Peyer's patch (tissue), 4 donors: ENCODE measurements at regions not wholly inside any gene's neighbourhood (a gene's known extent, or its start where the extent isn't known, plus 50 kb on each side); places are given as distances from the start of the nearest gene placed in this dataset.

Source experiments
- DNase-seq, 3 donors: peaks; one replicate each; pipeline ENCODE4 v3.0.0-alpha.2; 2017 to 2019
- H3K27ac ChIP-seq, 4 donors: fragments of 200-600 bp; sonication (generic); one replicate each; pipeline ENCODE4 v1.5.1; 2016 to 2019
- H3K27me3 ChIP-seq, 2 donors: fragments of 200-600 bp; sonication (generic); one replicate each; pipeline ENCODE4 v1.5.1; 2019
- H3K36me3 ChIP-seq, 3 donors: fragments of 200-600 bp; sonication (generic); one replicate each; pipeline ENCODE4 v1.5.1; 2016 to 2019
- H3K4me1 ChIP-seq, 4 donors: fragments of 200-600 bp; sonication (generic); one replicate each; pipeline ENCODE4 v1.5.1; 2016 to 2019
- H3K4me3 ChIP-seq, 4 donors: fragments of 200-600 bp; sonication (generic); 1 replicate in 3 of 4; 2 replicates in 1 of 4; pipeline ENCODE4 v1.5.1; 2016 to 2019; ENCODE audit warnings: mild to moderate bottlenecking in 1 of 4
- H3K9me3 ChIP-seq, 4 donors: fragments of 200-600 bp; sonication (generic); one replicate each; pipeline ENCODE4 v1.5.1; 2016 to 2019; ENCODE audit warnings: mild to moderate bottlenecking in 1 of 4
- POLR2A ChIP-seq, 2 donors: fragments of 450-650 bp; IDR thresholded peaks; one replicate each; pipeline ENCODE4 v1.5.1; 2017; ENCODE audit warnings: antibody characterized with exemption in 2 of 2, mild to moderate bottlenecking in 2 of 2, moderate library complexity in 2 of 2
- TF ChIP-seq, protein P1 (sequence below), 6 experiments: fragments of 450-650 bp in 4 of 6; fragments of 200-600 bp in 2 of 6; sonication (generic) in 1 of 6; IDR thresholded peaks; one replicate each; pipeline ENCODE4 v1.5.1; 2017 to 2019; ENCODE audit warnings: antibody characterized with exemption in 6 of 6, mild to moderate bottlenecking in 3 of 6, moderate library complexity in 1 of 6

DNA sequence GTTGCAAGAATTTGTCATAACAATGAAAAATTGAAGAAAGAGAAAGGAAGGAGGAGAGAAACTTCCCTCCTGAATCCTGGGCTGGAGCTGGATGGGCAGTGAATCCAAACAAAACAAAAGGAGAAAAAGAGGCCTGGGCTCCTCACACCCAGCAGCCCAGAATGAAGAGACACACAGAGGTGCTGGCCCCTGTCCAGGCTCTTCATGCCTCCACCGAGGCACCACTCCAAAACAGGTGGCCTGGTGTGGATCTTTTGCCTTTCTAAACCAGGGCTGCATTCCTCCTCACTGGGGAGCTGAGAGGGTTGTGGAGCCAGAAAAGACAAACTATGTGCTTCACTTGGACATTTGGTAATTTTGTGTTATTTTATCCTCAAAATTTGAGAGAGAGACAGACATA is 76.0 kb downstream of the FAM124B start:
- Histone ChIP-seq H3K9me3 (no peaks in the 10 kb centered on the region), H3K36me3 (no peaks in the 10 kb centered on the region), H3K4me1 (no peaks in the 10 kb centered on the region), H3K4me3 (no peak overlapping the region), H3K27me3 (no peaks in the 10 kb centered on the region), H3K27ac (no peak overlapping the region)
- DNase-seq, result no peak
- no peak for TF ChIP-seq POLR2A (IDR thresholded peaks at IDR 0.05)
- TF ChIP-seq, protein P1, sequence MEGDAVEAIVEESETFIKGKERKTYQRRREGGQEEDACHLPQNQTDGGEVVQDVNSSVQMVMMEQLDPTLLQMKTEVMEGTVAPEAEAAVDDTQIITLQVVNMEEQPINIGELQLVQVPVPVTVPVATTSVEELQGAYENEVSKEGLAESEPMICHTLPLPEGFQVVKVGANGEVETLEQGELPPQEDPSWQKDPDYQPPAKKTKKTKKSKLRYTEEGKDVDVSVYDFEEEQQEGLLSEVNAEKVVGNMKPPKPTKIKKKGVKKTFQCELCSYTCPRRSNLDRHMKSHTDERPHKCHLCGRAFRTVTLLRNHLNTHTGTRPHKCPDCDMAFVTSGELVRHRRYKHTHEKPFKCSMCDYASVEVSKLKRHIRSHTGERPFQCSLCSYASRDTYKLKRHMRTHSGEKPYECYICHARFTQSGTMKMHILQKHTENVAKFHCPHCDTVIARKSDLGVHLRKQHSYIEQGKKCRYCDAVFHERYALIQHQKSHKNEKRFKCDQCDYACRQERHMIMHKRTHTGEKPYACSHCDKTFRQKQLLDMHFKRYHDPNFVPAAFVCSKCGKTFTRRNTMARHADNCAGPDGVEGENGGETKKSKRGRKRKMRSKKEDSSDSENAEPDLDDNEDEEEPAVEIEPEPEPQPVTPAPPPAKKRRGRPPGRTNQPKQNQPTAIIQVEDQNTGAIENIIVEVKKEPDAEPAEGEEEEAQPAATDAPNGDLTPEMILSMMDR (IDR thresholded peaks at IDR 0.05), result no peak

DNA sequence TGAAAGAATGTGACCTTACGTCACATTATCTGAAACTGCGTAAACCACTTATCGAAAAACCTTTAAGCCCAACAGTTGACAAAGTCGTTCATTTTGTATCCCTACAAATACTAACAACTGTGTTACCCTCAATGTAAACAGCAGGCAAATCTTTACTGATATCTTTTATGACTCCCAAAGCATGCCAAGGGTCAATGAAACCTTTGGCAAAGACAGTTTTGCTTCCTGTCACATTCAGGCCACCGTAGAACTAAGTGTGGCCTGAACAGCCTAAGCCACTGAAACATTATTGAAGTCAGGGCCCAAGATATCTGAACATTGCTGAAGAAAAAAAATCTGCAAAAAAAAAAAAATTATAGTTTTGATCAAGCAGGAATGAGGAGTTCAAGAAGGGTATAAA is 77.3 kb downstream of the FAM124B start:
- no peak overlapping the region for H3K4me3 ChIP-seq
- DNase-seq, result no peak
- TF ChIP-seq, protein P1 (IDR thresholded peaks at IDR 0.05), result no peak
- no peak for TF ChIP-seq POLR2A (IDR thresholded peaks at IDR 0.05)
- H3K9me3 ChIP-seq, result no peaks in the 10 kb centered on the region
- H3K4me1 ChIP-seq, result no peaks in the 10 kb centered on the region
- H3K27ac ChIP-seq, result no peak overlapping the region
- H3K27me3 ChIP-seq, result no peaks in the 10 kb centered on the region
- H3K36me3 ChIP-seq, result no peaks in the 10 kb centered on the region

DNA sequence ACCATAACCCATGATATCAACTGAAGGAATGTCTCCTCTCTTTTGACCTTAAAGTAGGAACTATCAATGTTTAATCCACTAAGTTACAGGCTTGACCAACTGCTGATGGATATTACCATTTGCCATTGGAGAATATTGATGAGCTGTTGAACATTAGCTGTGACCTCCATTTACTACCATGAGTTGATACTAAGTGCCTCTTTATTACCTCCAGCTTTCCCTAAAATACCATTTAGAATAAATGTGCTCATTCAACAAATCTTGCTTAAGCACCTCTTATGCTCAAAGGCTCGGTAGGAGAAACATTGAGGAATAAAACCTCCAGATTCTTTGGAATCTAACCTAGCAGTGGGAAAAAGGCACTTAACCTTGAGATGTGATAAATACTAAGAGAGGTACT is 81.2 kb downstream of the FAM124B start:
- Histone ChIP-seq H3K9me3 (no peaks in the 10 kb centered on the region), H3K4me3 (no peak overlapping the region), H3K36me3 (no peaks in the 10 kb centered on the region), H3K27ac (no peak overlapping the region), H3K4me1 (no peaks in the 10 kb centered on the region), H3K27me3 (no peaks in the 10 kb centered on the region)
- DNase-seq, result no peak
- TF ChIP-seq, protein P1 (IDR thresholded peaks at IDR 0.05), result no peak
- TF ChIP-seq POLR2A (IDR thresholded peaks at IDR 0.05), result no peak

DNA sequence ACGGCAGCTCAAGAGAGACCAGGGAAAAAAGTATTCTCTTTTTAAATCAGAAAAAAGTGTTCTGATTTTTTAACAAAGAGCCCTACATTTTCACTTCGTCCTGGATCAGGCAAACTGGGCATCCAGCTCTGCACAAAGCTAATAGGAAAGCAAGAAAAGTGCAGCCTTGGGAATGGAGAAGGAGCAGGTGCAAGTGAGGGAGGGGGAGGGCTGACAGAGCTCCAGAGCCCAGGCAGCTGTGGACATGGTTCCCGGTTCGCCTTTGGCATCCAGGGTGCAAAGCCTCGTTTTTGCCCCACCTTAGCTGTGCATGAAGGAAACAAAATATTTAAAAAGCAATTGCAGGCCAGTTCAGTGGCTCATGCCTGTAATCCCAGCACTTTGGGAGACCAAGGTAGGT is 82.2 kb downstream of the FAM124B start:
- no peak for DNase-seq
- Histone ChIP-seq H3K9me3 (no peaks in the 10 kb centered on the region), H3K4me1 (no peaks in the 10 kb centered on the region), H3K27me3 (no peaks in the 10 kb centered on the region), H3K36me3 (no peaks in the 10 kb centered on the region), H3K4me3 (no peak overlapping the region), H3K27ac (no peak overlapping the region)
- TF ChIP-seq POLR2A (IDR thresholded peaks at IDR 0.05), result no peak
- TF ChIP-seq, protein P1 (IDR thresholded peaks at IDR 0.05), result no peak

DNA sequence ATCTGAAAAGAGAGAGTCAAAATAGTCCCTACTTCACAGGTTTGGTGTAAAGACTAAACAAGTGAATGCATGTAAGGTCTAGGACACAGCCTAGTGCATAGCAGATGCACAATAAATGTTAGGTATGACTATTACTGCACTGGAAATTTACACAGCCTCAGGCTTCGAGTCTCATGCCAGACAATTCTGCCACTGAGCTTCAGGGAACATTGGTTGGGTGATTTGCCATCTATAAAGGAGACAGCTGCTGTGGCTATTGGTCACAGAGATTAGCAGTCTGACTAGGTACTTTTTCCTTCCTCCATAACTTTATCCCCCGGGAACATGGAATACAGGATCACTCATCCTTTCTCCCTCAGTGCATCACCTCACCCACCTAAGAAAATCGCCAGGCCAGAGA is 89.2 kb downstream of the FAM124B start:
- Histone ChIP-seq H3K9me3 (no peaks in the 10 kb centered on the region), H3K36me3 (no peaks in the 10 kb centered on the region), H3K27ac (no peak overlapping the region), H3K4me1 (no peaks in the 10 kb centered on the region), H3K4me3 (no peak overlapping the region), H3K27me3 (no peaks in the 10 kb centered on the region)
- TF ChIP-seq, protein P1 (IDR thresholded peaks at IDR 0.05), result no peak
- no peak for TF ChIP-seq POLR2A (IDR thresholded peaks at IDR 0.05)
- DNase-seq, result no peak

DNA sequence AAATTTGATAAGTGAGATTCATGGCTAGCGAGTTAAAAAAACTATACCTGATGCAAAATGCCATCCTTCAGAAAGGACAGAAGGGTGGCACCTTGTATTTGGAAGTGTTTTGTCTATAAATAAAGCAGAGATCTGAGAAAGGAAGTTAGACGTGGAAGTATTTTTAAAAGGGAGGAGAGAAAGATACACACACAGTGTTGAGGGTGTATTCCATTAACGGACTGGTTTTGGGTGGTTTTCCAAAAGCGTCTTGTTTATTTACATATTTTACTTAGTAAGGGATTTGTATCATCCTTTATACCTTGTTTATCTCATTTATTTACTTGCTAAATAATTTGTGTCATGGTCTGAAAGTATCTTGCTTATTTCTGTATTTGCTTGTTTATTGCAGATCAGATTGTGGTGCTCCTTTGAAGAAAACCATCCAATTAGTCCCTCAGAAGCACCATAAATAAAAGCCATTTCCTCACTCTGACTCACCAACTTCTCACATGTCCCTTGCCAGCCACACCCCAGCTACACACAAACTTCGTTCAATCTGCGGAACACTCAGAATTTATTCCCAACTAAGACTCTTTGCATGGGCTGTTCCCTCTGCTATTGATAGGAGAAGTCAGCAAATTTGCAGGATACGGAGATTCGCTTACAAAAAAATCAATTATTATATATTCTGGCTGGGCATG is 90.8 kb downstream of the FAM124B start:
- TF ChIP-seq, protein P1 (IDR thresholded peaks at IDR 0.05), result no peak
- TF ChIP-seq POLR2A (IDR thresholded peaks at IDR 0.05), result no peak
- Histone ChIP-seq H3K9me3 (no peaks in the 10 kb centered on the region), H3K27me3 (no peaks in the 10 kb centered on the region), H3K27ac (no peak overlapping the region), H3K4me1 (no peaks in the 10 kb centered on the region), H3K4me3 (no peak overlapping the region), H3K36me3 (no peaks in the 10 kb centered on the region)
- DNase-seq, result no peak
